DND-41 (cell line): ENCODE measurements at regions not wholly inside any gene's neighbourhood (a gene's known extent, or its start where the extent isn't known, plus 50 kb on each side); places are given as distances from the start of the nearest gene placed in this dataset.

Experiments used
- CTCF ChIP-seq: IDR thresholded peaks from 2 replicates; pipeline ENCODE4 v1.5.1; 2012; ENCODE audit warnings: borderline replicate concordance, low read length, moderate library complexity, mild to moderate bottlenecking; ENCODE audit not compliant: poor library complexity, severe bottlenecking; ENCODE audit errors: extremely low read depth
- EZH2 ChIP-seq: IDR thresholded peaks from 3 replicates; pipeline ENCODE4 v1.6.1; 2012; ENCODE audit warnings: borderline replicate concordance, low read depth, mild to moderate bottlenecking, moderate library complexity, low read length, inconsistent platforms; ENCODE audit not compliant: severe bottlenecking

- TF ChIP-seq CTCF (no peak), EZH2 (no peak)
These were observed 297.4 kb downstream of the CALCRL start for GRCh38 chr2:187150670-187151069.
